Activated naive CD8-positive, alpha-beta T cell treated with anti-CD3 and anti-CD28 coated beads, Interleukin-2, amount 50 U/mL, for 24 hours (primary cell): ENCODE measurements at regions not wholly inside any gene's neighbourhood (a gene's known extent, or its start where the extent isn't known, plus 50 kb on each side); places are given as distances from the start of the nearest gene placed in this dataset.
"Not testable (repeated sequence)": the region's sequence is repeated elsewhere in the genome, so short reads cannot be mapped to it uniquely, and the experiment has no call there.

Source experiments
- ATAC-seq: fragments of 150-1000 bp; cut with Tn5 transposase; one replicate; pipeline ENCODE4 v1.10.0; 2021
- DNase-seq: peaks from one replicate; pipeline ENCODE4 v3.0.0; 2021
- H3K27ac Mint-ChIP-seq: one replicate; pipeline ENCODE4 v1.8.0; 2021; ENCODE audit warnings: mild to moderate bottlenecking, mixed read lengths
- H3K27me3 Mint-ChIP-seq: one replicate; pipeline ENCODE4 v1.8.0; 2021; ENCODE audit warnings: mixed read lengths
- H3K36me3 Mint-ChIP-seq: one replicate; pipeline ENCODE4 v1.8.0; 2021; ENCODE audit warnings: low read depth, mixed read lengths
- H3K4me1 Mint-ChIP-seq: one replicate; pipeline ENCODE4 v1.8.0; 2021; ENCODE audit warnings: mixed read lengths
- H3K4me3 Mint-ChIP-seq: one replicate; pipeline ENCODE4 v1.8.0; 2021; ENCODE audit warnings: mild to moderate bottlenecking, moderate library complexity, mixed read lengths
- H3K9me3 Mint-ChIP-seq: one replicate; pipeline ENCODE4 v1.8.0; 2021; ENCODE audit warnings: mixed read lengths

GRCh38 chr10:81426722-81427121, 448.3 kb upstream of the NRG3 start:
- H3K9me3 Mint-ChIP-seq = peaks cover 9% of the 10 kb centered on the region
- no peak for DNase-seq
- ATAC-seq = no peak
- no peaks in the 10 kb centered on the region for H3K27me3 Mint-ChIP-seq
- H3K36me3 Mint-ChIP-seq = no peaks in the 10 kb centered on the region
- no peaks in the 10 kb centered on the region for H3K4me1 Mint-ChIP-seq
- no peak overlapping the region for H3K4me3 Mint-ChIP-seq
- no peak overlapping the region for H3K27ac Mint-ChIP-seq

GRCh38 chr10:81428456-81429134, 446.4 kb upstream of the NRG3 start:
- ATAC-seq = no peak
- H3K27ac Mint-ChIP-seq = no peak overlapping the region
- DNase-seq = no peak
- no peaks in the 10 kb centered on the region for H3K27me3 Mint-ChIP-seq
- no peaks in the 10 kb centered on the region for H3K4me1 Mint-ChIP-seq
- no peaks in the 10 kb centered on the region for H3K36me3 Mint-ChIP-seq
- no peak overlapping the region for H3K4me3 Mint-ChIP-seq
- peaks cover 6% of the 10 kb centered on the region for H3K9me3 Mint-ChIP-seq

GRCh38 chr10:81439445-81439844, 435.5 kb upstream of the NRG3 start:
- H3K27me3 Mint-ChIP-seq = no peaks in the 10 kb centered on the region
- H3K27ac Mint-ChIP-seq = no peak overlapping the region
- no peaks in the 10 kb centered on the region for H3K4me1 Mint-ChIP-seq
- no peak for DNase-seq
- no peak overlapping the region for H3K4me3 Mint-ChIP-seq
- H3K9me3 Mint-ChIP-seq = peaks cover 8% of the 10 kb centered on the region
- ATAC-seq = no peak
- H3K36me3 Mint-ChIP-seq = no peaks in the 10 kb centered on the region

GRCh38 chr10:81441624-81442023, 433.4 kb upstream of the NRG3 start:
- not testable (repeated sequence) for H3K27me3 Mint-ChIP-seq, H3K4me1 Mint-ChIP-seq, H3K27ac Mint-ChIP-seq, H3K9me3 Mint-ChIP-seq, DNase-seq, ATAC-seq, H3K4me3 Mint-ChIP-seq, H3K36me3 Mint-ChIP-seq

- H3K9me3 Mint-ChIP-seq = peaks cover 4% of the 10 kb centered on the region
- no peak overlapping the region for H3K4me3 Mint-ChIP-seq
- H3K36me3 Mint-ChIP-seq = no peaks in the 10 kb centered on the region
Observed at GRCh38 chr10:81444242-81444929, 430.6 kb upstream of the NRG3 start.

GRCh38 chr10:81450651-81451050, 424.3 kb upstream of the NRG3 start:
- no peak for DNase-seq
- no peak overlapping the region for H3K4me3 Mint-ChIP-seq
- no peaks in the 10 kb centered on the region for H3K4me1 Mint-ChIP-seq
- no peaks in the 10 kb centered on the region for H3K27me3 Mint-ChIP-seq
- no peaks in the 10 kb centered on the region for H3K36me3 Mint-ChIP-seq
- ATAC-seq = no peak
- no peak overlapping the region for H3K27ac Mint-ChIP-seq
- H3K9me3 Mint-ChIP-seq = no peaks in the 10 kb centered on the region

More at GRCh38 chr10:81444242-81444929, 430.6 kb upstream of the NRG3 start:
- Mint-ChIP-seq H3K27ac (no peak overlapping the region), H3K4me1 (no peaks in the 10 kb centered on the region), H3K27me3 (no peaks in the 10 kb centered on the region)
- no peak for ATAC-seq
- no peak for DNase-seq

- H3K9me3 Mint-ChIP-seq = no peaks in the 10 kb centered on the region
- no peaks in the 10 kb centered on the region for H3K36me3 Mint-ChIP-seq
- H3K27me3 Mint-ChIP-seq = no peaks in the 10 kb centered on the region
- DNase-seq (no peak), ATAC-seq (no peak)
- no peak overlapping the region for H3K27ac Mint-ChIP-seq
- no peak overlapping the region for H3K4me3 Mint-ChIP-seq
- H3K4me1 Mint-ChIP-seq = no peaks in the 10 kb centered on the region
Observed at GRCh38 chr10:81472927-81473470, 402.0 kb upstream of the NRG3 start.

GRCh38 chr10:81473755-81474154, 401.2 kb upstream of the NRG3 start:
- Mint-ChIP-seq H3K4me3 (no peak overlapping the region), H3K27ac (no peak overlapping the region), H3K36me3 (no peaks in the 10 kb centered on the region), H3K4me1 (no peaks in the 10 kb centered on the region), H3K9me3 (no peaks in the 10 kb centered on the region), H3K27me3 (no peaks in the 10 kb centered on the region)
- DNase-seq (no peak), ATAC-seq (no peak)

GRCh38 chr10:81479316-81479715, 395.7 kb upstream of the NRG3 start:
- no peak overlapping the region for H3K4me3 Mint-ChIP-seq
- no peaks in the 10 kb centered on the region for H3K27me3 Mint-ChIP-seq
- ATAC-seq (no peak), DNase-seq (no peak)
- H3K4me1 Mint-ChIP-seq = no peaks in the 10 kb centered on the region
- H3K9me3 Mint-ChIP-seq = no peaks in the 10 kb centered on the region
- no peak overlapping the region for H3K27ac Mint-ChIP-seq
- H3K36me3 Mint-ChIP-seq = no peaks in the 10 kb centered on the region

GRCh38 chr10:81496626-81497025, 378.4 kb upstream of the NRG3 start:
- Mint-ChIP-seq H3K4me3 (no peak overlapping the region), H3K36me3 (no peaks in the 10 kb centered on the region), H3K27me3 (no peaks in the 10 kb centered on the region), H3K4me1 (no peaks in the 10 kb centered on the region), H3K9me3 (no peaks in the 10 kb centered on the region), H3K27ac (no peak overlapping the region)
- ATAC-seq = no peak
- DNase-seq = no peak

- ATAC-seq = no peak
Observed at GRCh38 chr10:81498011-81498551, 376.9 kb upstream of the NRG3 start.

GRCh38 chr10:81502677-81503359, 372.2 kb upstream of the NRG3 start:
- Mint-ChIP-seq H3K4me3 (no peak overlapping the region), H3K27me3 (no peaks in the 10 kb centered on the region), H3K9me3 (peaks cover 3% of the 10 kb centered on the region), H3K4me1 (no peaks in the 10 kb centered on the region), H3K36me3 (no peaks in the 10 kb centered on the region), H3K27ac (no peak overlapping the region)
- no peak for DNase-seq
- ATAC-seq = no peak

More at GRCh38 chr10:81498011-81498551, 376.9 kb upstream of the NRG3 start:
- Mint-ChIP-seq H3K27me3 (no peaks in the 10 kb centered on the region), H3K36me3 (no peaks in the 10 kb centered on the region), H3K27ac (no peak overlapping the region), H3K9me3 (no peaks in the 10 kb centered on the region), H3K4me3 (no peak overlapping the region), H3K4me1 (no peaks in the 10 kb centered on the region)
- DNase-seq = no peak

- not testable (repeated sequence) for H3K9me3 Mint-ChIP-seq, H3K36me3 Mint-ChIP-seq, ATAC-seq, DNase-seq, H3K27me3 Mint-ChIP-seq, H3K4me1 Mint-ChIP-seq, H3K27ac Mint-ChIP-seq, H3K4me3 Mint-ChIP-seq
Observed at GRCh38 chr10:81505777-81506176, 369.2 kb upstream of the NRG3 start.

GRCh38 chr10:81514811-81515210, 360.2 kb upstream of the NRG3 start:
- Mint-ChIP-seq H3K4me1 (no peaks in the 10 kb centered on the region), H3K27ac (no peak overlapping the region), H3K36me3 (peaks cover 3% of the 10 kb centered on the region), H3K27me3 (no peaks in the 10 kb centered on the region), H3K9me3 (peaks cover 6% of the 10 kb centered on the region), H3K4me3 (no peak overlapping the region)
- ATAC-seq = no peak
- no peak for DNase-seq

- no peaks in the 10 kb centered on the region for H3K27me3 Mint-ChIP-seq
Observed at GRCh38 chr10:81520688-81521087, 354.3 kb upstream of the NRG3 start.

More at GRCh38 chr10:81520688-81521087, 354.3 kb upstream of the NRG3 start:
- no peak overlapping the region for H3K4me3 Mint-ChIP-seq
- no peaks in the 10 kb centered on the region for H3K9me3 Mint-ChIP-seq
- no peaks in the 10 kb centered on the region for H3K4me1 Mint-ChIP-seq
- ATAC-seq = no peak
- H3K36me3 Mint-ChIP-seq = no peaks in the 10 kb centered on the region
- no peak overlapping the region for H3K27ac Mint-ChIP-seq
- DNase-seq = no peak
